DLD1 (cell line): ENCODE measurements at regions not wholly inside any gene's neighbourhood (a gene's known extent, or its start where the extent isn't known, plus 50 kb on each side); places are given as distances from the start of the nearest gene placed in this dataset.

ENCODE experiments used
- in situ Hi-C: cut with HindIII; loops from 2 replicates; pipeline ENCODE4 v1.10.0; 2017; ENCODE audit warnings: low sequenced_read_pairs

- in situ Hi-C loops = no loop called here
Observed at GRCh38 chr18:76771192-76771799, 51.1 kb upstream of the ZNF236 start.

- in situ Hi-C loops = no loop called here
Observed at GRCh38 chr18:76767954-76768353, 54.4 kb upstream of the ZNF236 start.

GRCh38 chr18:76766429-76766828 lies 55.9 kb upstream of the ZNF236 start:
- in situ Hi-C loops = no loop called here

GRCh38 chr18:76765649-76766048 lies 56.7 kb upstream of the ZNF236 start:
- in situ Hi-C loops = no loop called here

GRCh38 chr18:76764291-76764901 lies 58.0 kb upstream of the ZNF236 start:
- in situ Hi-C loops = no loop called here

- in situ Hi-C loops = loop anchor here (10.0 kb wide), 1 partner anchor 64 kb away; no protein-coding TSS in a partner anchor
Observed at GRCh38 chr18:76759056-76759455, 63.3 kb upstream of the ZNF236 start.

- in situ Hi-C loops = loop anchor here (10.0 kb wide), 1 partner anchor 63 kb away; no protein-coding TSS in a partner anchor
Observed at GRCh38 chr18:76757925-76758324, 64.4 kb upstream of the ZNF236 start.

- in situ Hi-C loops = loop anchor here (10.0 kb wide), 1 partner anchor 63 kb away; no protein-coding TSS in a partner anchor
Observed at GRCh38 chr18:76757335-76757734, 65.0 kb upstream of the ZNF236 start.

GRCh38 chr18:76756531-76757253 lies 65.7 kb upstream of the ZNF236 start:
- in situ Hi-C loops = loop anchor here (10.0 kb wide), 1 partner anchor 62 kb away; no protein-coding TSS in a partner anchor

GRCh38 chr18:76754351-76754750 lies 68.0 kb upstream of the ZNF236 start:
- in situ Hi-C loops = loop anchor here (10.0 kb wide), 1 partner anchor 60 kb away; no protein-coding TSS in a partner anchor

- in situ Hi-C loops = loop anchor here (10.0 kb wide), 1 partner anchor 58 kb away; no protein-coding TSS in a partner anchor
Observed at GRCh38 chr18:76752400-76752799, 70.0 kb upstream of the ZNF236 start.

GRCh38 chr18:76750917-76751890 lies 71.2 kb upstream of the ZNF236 start:
- in situ Hi-C loops = loop anchor here (10.0 kb wide), 1 partner anchor 56 kb away; no protein-coding TSS in a partner anchor

GRCh38 chr18:76750269-76750668 lies 72.1 kb upstream of the ZNF236 start:
- in situ Hi-C loops = loop anchor here (10.0 kb wide), 1 partner anchor 55 kb away; no protein-coding TSS in a partner anchor

- in situ Hi-C loops = no loop called here
Observed at GRCh38 chr18:76747676-76748075, 74.7 kb upstream of the ZNF236 start.

- in situ Hi-C loops = no loop called here
Observed at GRCh38 chr18:76741346-76741745, 81.0 kb upstream of the ZNF236 start.

- in situ Hi-C loops = no loop called here
Observed at GRCh38 chr18:76736309-76736708, 86.0 kb upstream of the ZNF236 start.

- in situ Hi-C loops = no loop called here
Observed at GRCh38 chr18:76730901-76731300, 91.5 kb upstream of the ZNF236 start.

GRCh38 chr18:76727589-76727988 lies 94.8 kb upstream of the ZNF236 start:
- in situ Hi-C loops = no loop called here

GRCh38 chr18:76725445-76725844 lies 96.9 kb upstream of the ZNF236 start:
- in situ Hi-C loops = no loop called here
